GM18951 (cell line): ENCODE measurements at regions not wholly inside any gene's neighbourhood (a gene's known extent, or its start where the extent isn't known, plus 50 kb on each side); places are given as distances from the start of the nearest gene placed in this dataset.

Experiments used
- POLR2A ChIP-seq: IDR thresholded peaks from 4 replicates; pipeline ENCODE4 v1.6.1; 2011; ENCODE audit warnings: mild to moderate bottlenecking; ENCODE audit not compliant: insufficient read length, insufficient read depth; ENCODE audit errors: extremely low read depth
- in situ Hi-C: fragments of 300-500 bp; cut with MboI; formaldehyde crosslinking; loops from one replicate; pipeline ENCODE4 v1.12.0; 2022; ENCODE audit warnings: low sequenced_read_pairs, mixed read lengths, inconsistent platforms; ENCODE audit not compliant: unreplicated experiment

GRCh38 chr22:49328630-49329405 is 498.9 kb downstream of the BRD1 start:
- TF ChIP-seq POLR2A, result no peak
- in situ Hi-C loops, result no loop called here

- in situ Hi-C loops, result no loop called here
- TF ChIP-seq POLR2A, result no peak
These were observed 499.6 kb downstream of the BRD1 start for GRCh38 chr22:49328118-49328475.

- no peak for TF ChIP-seq POLR2A
- in situ Hi-C loops, result no loop called here
These were observed 500.1 kb downstream of the BRD1 start for GRCh38 chr22:49327411-49328117.

- in situ Hi-C loops, result no loop called here
- no peak for TF ChIP-seq POLR2A
These were observed 501.1 kb downstream of the BRD1 start for GRCh38 chr22:49326558-49326957.

- no peak for TF ChIP-seq POLR2A
- in situ Hi-C loops, result no loop called here
These were observed 501.9 kb downstream of the BRD1 start for GRCh38 chr22:49325531-49326395.

- no peak for TF ChIP-seq POLR2A
- in situ Hi-C loops, result no loop called here
These were observed 502.9 kb downstream of the BRD1 start for GRCh38 chr22:49324527-49325491.

- TF ChIP-seq POLR2A, result no peak
- in situ Hi-C loops, result no loop called here
These were observed 503.8 kb downstream of the BRD1 start for GRCh38 chr22:49323751-49324415.

GRCh38 chr22:49322861-49323622 is 504.6 kb downstream of the BRD1 start:
- no peak for TF ChIP-seq POLR2A
- in situ Hi-C loops, result no loop called here

GRCh38 chr22:49322231-49322630 is 505.4 kb downstream of the BRD1 start:
- in situ Hi-C loops, result no loop called here
- no peak for TF ChIP-seq POLR2A

GRCh38 chr22:49321477-49322055 is 506.1 kb downstream of the BRD1 start:
- TF ChIP-seq POLR2A, result no peak
- in situ Hi-C loops, result no loop called here

- in situ Hi-C loops, result no loop called here
- TF ChIP-seq POLR2A, result no peak
These were observed 506.8 kb downstream of the BRD1 start for GRCh38 chr22:49320714-49321476.
